ENCODE measurements at regions not wholly inside any gene's neighbourhood (a gene's known extent, or its start where the extent isn't known, plus 50 kb on each side); places are given as distances from the start of the nearest gene placed in this dataset.

DNA sequence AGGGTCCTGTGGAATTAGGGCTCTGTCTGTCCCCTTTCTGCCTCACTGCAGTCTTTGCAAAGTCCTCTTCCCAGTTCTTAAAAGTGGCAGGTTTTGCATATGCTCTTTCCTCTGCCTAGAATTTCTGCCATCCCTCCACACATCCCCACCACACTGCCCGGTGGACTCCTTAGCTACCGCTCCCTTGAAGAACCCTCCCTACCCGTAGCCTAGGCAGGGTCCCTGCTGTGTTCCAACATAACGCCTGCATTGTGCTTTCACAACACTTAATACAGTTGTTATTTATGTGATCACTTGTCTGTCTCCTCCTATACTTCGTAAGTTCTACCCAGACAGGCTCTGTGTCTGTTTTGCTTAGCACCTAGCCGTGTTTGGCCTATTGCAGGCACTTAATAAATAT is 142.5 kb upstream of the DMRT1 start:
- ATAC-seq (no peak), DNase-seq (no peak)
- Histone ChIP-seq H3K9me3 (no peaks in the 10 kb centered on the region), H3K4me3 (no peak overlapping the region), H3K27ac (peak overlapping the region in 1 of 3 donors; percentile 24), H3K36me3 (peaks cover 0 to 4% (median 0%) of the 10 kb centered on the region in 4 donors), H3K4me1 (peaks cover 0 to 87% (median 31%) of the 10 kb centered on the region in 4 donors), H3K27me3 (no peaks in the 10 kb centered on the region)
- no peak for TF ChIP-seq POLR2A (IDR thresholded peaks at IDR 0.05)
- TF ChIP-seq, protein P1, sequence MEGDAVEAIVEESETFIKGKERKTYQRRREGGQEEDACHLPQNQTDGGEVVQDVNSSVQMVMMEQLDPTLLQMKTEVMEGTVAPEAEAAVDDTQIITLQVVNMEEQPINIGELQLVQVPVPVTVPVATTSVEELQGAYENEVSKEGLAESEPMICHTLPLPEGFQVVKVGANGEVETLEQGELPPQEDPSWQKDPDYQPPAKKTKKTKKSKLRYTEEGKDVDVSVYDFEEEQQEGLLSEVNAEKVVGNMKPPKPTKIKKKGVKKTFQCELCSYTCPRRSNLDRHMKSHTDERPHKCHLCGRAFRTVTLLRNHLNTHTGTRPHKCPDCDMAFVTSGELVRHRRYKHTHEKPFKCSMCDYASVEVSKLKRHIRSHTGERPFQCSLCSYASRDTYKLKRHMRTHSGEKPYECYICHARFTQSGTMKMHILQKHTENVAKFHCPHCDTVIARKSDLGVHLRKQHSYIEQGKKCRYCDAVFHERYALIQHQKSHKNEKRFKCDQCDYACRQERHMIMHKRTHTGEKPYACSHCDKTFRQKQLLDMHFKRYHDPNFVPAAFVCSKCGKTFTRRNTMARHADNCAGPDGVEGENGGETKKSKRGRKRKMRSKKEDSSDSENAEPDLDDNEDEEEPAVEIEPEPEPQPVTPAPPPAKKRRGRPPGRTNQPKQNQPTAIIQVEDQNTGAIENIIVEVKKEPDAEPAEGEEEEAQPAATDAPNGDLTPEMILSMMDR (IDR thresholded peaks at IDR 0.05): no peak
- intact Hi-C loops (cut with DNase I): no loop called here
- 74% methylated on average over 6 of the region's 6 CpGs for WGBS (ENCODE audit: insufficient coverage, low coverage, low lambda C conversion rate, missing lambda C conversion rate)

DNA sequence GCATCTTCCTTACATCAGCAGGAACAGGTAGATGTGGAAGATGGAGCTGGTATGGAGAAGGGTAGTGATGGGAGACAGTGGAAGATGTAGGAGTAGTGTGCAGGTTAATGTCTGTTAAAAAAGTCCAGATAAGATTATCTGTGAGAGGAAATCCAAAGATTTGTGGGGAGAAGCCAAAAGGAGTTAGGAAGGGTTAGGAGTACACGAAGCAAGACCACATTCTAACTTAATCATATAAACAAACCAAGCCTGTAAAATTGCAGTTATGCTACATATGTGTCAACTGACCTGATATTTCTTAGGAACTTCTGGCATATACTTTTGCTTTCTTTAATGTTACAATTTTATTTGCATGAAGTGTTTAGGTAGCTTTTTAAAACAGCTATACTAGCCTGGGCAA is 142.1 kb upstream of the DMRT1 start:
- no peak for DNase-seq
- H3K4me3 ChIP-seq: no peak overlapping the region
- intact Hi-C loops (cut with DNase I): no loop called here
- H3K27ac ChIP-seq: peak overlapping the region in 1 of 3 donors; percentile 64
- no peak for ATAC-seq
- no peaks in the 10 kb centered on the region for H3K27me3 ChIP-seq
- H3K36me3 ChIP-seq: peaks cover 0 to 4% (median 0%) of the 10 kb centered on the region in 4 donors
- no peaks in the 10 kb centered on the region for H3K9me3 ChIP-seq
- no peak for TF ChIP-seq POLR2A (IDR thresholded peaks at IDR 0.05)
- TF ChIP-seq, protein P1 (IDR thresholded peaks at IDR 0.05): no peak
- peaks cover 0 to 87% (median 29%) of the 10 kb centered on the region in 4 donors for H3K4me1 ChIP-seq
- WGBS (ENCODE audit: insufficient coverage, low coverage, low lambda C conversion rate, missing lambda C conversion rate): 60% methylated on average over 1 of the region's 1 CpG

DNA sequence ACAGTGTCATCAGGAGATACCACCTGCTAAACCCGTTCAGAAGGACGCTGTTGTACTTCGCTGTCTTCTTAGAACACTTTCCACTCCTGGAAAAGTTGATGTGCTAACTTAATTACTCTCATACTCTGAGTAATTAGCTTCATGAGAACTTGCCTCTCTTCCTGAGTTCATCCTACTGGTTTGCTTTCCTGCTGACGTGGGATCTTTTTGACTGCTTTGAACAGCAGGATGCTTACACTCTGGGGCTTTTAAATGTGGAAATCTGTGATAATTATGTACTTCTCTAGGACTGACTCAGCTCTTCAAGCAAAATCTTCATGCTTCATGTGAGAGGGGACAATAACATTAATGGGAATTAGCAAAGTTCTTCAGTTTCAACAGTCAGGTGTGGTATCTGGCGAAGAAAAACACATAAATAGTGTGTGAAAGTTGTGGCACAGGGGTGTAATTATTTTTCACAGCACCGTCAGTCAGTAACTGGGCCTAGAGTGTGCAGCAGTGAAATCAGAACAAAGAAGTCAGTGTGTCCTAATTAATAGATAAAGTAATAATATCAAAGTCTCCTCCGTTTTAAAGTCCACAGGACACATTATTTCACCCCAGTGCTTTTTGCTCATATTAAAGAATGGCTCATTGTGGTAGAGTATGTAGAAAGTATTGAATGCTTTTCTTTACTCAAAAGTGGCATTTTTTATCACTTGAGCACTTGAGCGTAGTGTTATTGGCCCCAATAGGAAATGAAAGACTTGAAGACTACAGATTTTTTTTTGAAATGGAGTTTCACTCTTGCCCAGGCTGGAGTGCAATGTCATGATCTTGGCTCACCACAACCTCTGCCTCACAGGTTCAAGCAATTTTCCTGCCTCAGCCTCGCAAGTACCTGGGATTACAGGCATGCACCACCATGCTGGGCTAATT is 140.9 kb upstream of the DMRT1 start:
- no peak for TF ChIP-seq POLR2A (IDR thresholded peaks at IDR 0.05)
- TF ChIP-seq, protein P1 (IDR thresholded peaks at IDR 0.05): no peak
- ATAC-seq (no peak), DNase-seq (no peak)
- H3K27me3 ChIP-seq: no peaks in the 10 kb centered on the region
- peaks cover 0 to 89% (median 30%) of the 10 kb centered on the region in 4 donors for H3K4me1 ChIP-seq
- intact Hi-C loops (cut with DNase I): no loop called here
- H3K9me3 ChIP-seq: no peaks in the 10 kb centered on the region
- H3K27ac ChIP-seq: peak overlapping the region in 1 of 3 donors; percentile 64
- H3K4me3 ChIP-seq: no peak overlapping the region
- WGBS (ENCODE audit: insufficient coverage, low coverage, low lambda C conversion rate, missing lambda C conversion rate): 71% methylated on average over 8 of the region's 9 CpGs
- peaks cover 0 to 4% (median 0%) of the 10 kb centered on the region in 4 donors for H3K36me3 ChIP-seq

DNA sequence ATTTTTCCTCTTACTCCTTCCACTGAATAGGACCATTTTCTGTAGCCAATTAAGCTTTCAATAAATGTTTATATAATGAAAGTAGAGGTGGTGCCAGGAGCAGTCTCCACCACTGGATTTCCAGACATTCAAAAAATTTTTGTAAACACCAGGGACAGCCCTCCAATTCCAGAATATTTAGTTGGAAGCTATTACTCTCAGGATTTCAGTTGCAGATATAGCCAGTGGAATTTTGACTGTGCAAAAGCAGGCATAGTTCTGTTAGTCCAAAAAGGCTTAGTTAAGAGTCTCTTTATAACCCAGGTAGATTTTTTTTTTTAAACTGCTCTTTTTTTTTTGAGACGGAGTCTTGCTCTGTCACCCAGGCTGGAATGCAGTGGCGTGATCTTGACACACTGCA is 138.1 kb upstream of the DMRT1 start:
- TF ChIP-seq, protein P1 (IDR thresholded peaks at IDR 0.05): no peak
- TF ChIP-seq POLR2A (IDR thresholded peaks at IDR 0.05): no peak
- Histone ChIP-seq H3K27me3 (no peaks in the 10 kb centered on the region), H3K9me3 (no peaks in the 10 kb centered on the region), H3K4me1 (peaks cover 0 to 73% (median 27%) of the 10 kb centered on the region in 4 donors), H3K4me3 (no peak overlapping the region), H3K36me3 (peaks cover 0 to 3% (median 0%) of the 10 kb centered on the region in 4 donors), H3K27ac (peak overlapping the region in 2 of 3 donors; percentile 49 to 67)
- no peak for DNase-seq
- intact Hi-C loops (cut with DNase I): no loop called here
- ATAC-seq: no peak
- 48% methylated on average over 2 of the region's 2 CpGs for WGBS (ENCODE audit: insufficient coverage, low coverage, low lambda C conversion rate, missing lambda C conversion rate)
